BJ (cell line): ENCODE measurements at regions not wholly inside any gene's neighbourhood (a gene's known extent, or its start where the extent isn't known, plus 50 kb on each side); places are given as distances from the start of the nearest gene placed in this dataset.

Source experiments
- CTCF ChIA-PET: fragments of 350-600 bp; formaldehyde crosslinking; extraction: SDS; loops from one replicate; lab custom pipeline; 2021; ENCODE audit warnings: antibody characterized with exemption, inconsistent platforms; lab: Yijun Ruan, JAX
- POLR2A ChIA-PET: fragments of 300-600 bp; sonication (Branson Sonifier 250); formaldehyde crosslinking; extraction: SDS; loops from one replicate; lab custom pipeline; 2021; ENCODE audit warnings: antibody characterized with exemption; lab: Charles Lee
- DNase-seq: peaks from one replicate; pipeline ENCODE4 v3.0.0-alpha.2; 2011; ENCODE audit warnings: low read depth
- H3K27me3 ChIP-seq: 2 replicates; pipeline ENCODE4 v1.6.0; 2011; ENCODE audit warnings: low read length; ENCODE audit not compliant: control insufficient read depth, insufficient read depth
- H3K36me3 ChIP-seq: 2 replicates; pipeline ENCODE4 v1.5.1; 2011; ENCODE audit warnings: low read length; ENCODE audit not compliant: control insufficient read depth, insufficient read depth
- H3K4me3 ChIP-seq: 2 replicates; pipeline ENCODE4 v1.5.1; 2011; ENCODE audit warnings: low read depth, mild to moderate bottlenecking, control low read depth, low read length
- TF ChIP-seq, protein P1 (sequence below): IDR thresholded peaks from 2 replicates; pipeline ENCODE4 v1.5.1; 2011; ENCODE audit warnings: low read depth, mild to moderate bottlenecking, control low read depth, inconsistent platforms, low read length, moderate library complexity; ENCODE audit not compliant: insufficient read depth

- H3K27me3 ChIP-seq: no peaks in the 10 kb centered on the region
- H3K36me3 ChIP-seq: no peaks in the 10 kb centered on the region
- ChIA-PET CTCF (no interaction called here), POLR2A (no interaction called here)
- DNase-seq: no peak
- H3K4me3 ChIP-seq: no peak overlapping the region
- TF ChIP-seq, protein P1, sequence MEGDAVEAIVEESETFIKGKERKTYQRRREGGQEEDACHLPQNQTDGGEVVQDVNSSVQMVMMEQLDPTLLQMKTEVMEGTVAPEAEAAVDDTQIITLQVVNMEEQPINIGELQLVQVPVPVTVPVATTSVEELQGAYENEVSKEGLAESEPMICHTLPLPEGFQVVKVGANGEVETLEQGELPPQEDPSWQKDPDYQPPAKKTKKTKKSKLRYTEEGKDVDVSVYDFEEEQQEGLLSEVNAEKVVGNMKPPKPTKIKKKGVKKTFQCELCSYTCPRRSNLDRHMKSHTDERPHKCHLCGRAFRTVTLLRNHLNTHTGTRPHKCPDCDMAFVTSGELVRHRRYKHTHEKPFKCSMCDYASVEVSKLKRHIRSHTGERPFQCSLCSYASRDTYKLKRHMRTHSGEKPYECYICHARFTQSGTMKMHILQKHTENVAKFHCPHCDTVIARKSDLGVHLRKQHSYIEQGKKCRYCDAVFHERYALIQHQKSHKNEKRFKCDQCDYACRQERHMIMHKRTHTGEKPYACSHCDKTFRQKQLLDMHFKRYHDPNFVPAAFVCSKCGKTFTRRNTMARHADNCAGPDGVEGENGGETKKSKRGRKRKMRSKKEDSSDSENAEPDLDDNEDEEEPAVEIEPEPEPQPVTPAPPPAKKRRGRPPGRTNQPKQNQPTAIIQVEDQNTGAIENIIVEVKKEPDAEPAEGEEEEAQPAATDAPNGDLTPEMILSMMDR: no peak
Measured at GRCh38 chr4:135770505-135770904, 1568.9 kb upstream of the PABPC4L start.

DNA sequence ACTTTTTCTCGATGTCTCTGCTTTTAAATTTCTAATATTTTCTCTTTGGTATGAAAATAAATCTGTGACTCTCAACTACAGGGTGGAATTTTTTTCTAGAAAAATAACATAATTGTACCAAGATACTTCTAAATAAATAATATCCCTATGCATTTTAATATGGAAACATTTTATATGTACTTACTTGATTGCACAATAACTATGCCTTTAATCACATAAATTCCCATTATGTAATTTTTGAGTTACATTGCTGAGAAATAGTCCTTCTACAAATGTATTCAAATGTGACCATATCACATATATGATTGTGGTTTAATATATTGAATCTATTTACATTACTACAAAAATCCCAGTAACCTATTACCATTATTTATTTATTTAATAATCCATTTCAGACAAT, 1543.3 kb upstream of the PABPC4L start:
- Histone ChIP-seq H3K27me3 (no peaks in the 10 kb centered on the region), H3K4me3 (no peak overlapping the region), H3K36me3 (no peaks in the 10 kb centered on the region)
- ChIA-PET CTCF (no interaction called here), POLR2A (no interaction called here)
- TF ChIP-seq, protein P1: no peak
- DNase-seq: no peak

- CTCF ChIA-PET: no interaction called here
Measured at GRCh38 chr4:135741583-135741982, 1540.0 kb upstream of the PABPC4L start.

GRCh38 chr4:135739354-135739753, 1537.8 kb upstream of the PABPC4L start:
- TF ChIP-seq, protein P1: no peak
- ChIA-PET CTCF (no interaction called here), POLR2A (no interaction called here)
- no peak for DNase-seq
- no peaks in the 10 kb centered on the region for H3K36me3 ChIP-seq
- H3K4me3 ChIP-seq: no peak overlapping the region
- H3K27me3 ChIP-seq: no peaks in the 10 kb centered on the region

More at GRCh38 chr4:135741583-135741982, 1540.0 kb upstream of the PABPC4L start:
- Histone ChIP-seq H3K4me3 (no peak overlapping the region), H3K36me3 (no peaks in the 10 kb centered on the region), H3K27me3 (no peaks in the 10 kb centered on the region)
- TF ChIP-seq, protein P1: no peak
- no peak for DNase-seq
- POLR2A ChIA-PET: no interaction called here

DNA sequence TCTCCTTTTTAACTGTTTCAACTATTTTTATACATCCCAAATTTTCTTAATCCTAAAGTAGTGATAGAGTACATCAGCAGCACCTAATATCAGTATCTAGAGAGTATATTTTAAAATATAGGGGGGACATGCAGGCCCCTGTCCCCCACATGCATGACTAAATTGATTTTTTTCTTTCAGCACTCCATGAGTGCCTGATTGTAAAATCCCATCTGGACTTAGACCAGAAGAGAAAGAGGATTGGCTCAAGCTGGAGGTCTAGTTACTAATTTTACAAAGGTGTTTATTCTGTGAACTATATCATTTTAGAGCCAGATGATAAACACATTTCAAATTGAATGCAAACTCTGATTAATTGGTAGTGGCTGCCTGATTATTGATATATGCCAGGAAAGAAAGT, 1533.9 kb upstream of the PABPC4L start:
- DNase-seq: no peak
- CTCF ChIA-PET: no interaction called here
- TF ChIP-seq, protein P1: no peak
- no peaks in the 10 kb centered on the region for H3K36me3 ChIP-seq
- POLR2A ChIA-PET: no interaction called here
- no peaks in the 10 kb centered on the region for H3K27me3 ChIP-seq
- H3K4me3 ChIP-seq: no peak overlapping the region
